IPS-11a (cell line): ENCODE measurements at regions not wholly inside any gene's neighbourhood (a gene's known extent, or its start where the extent isn't known, plus 50 kb on each side); places are given as distances from the start of the nearest gene placed in this dataset.

ENCODE experiments used
- H3K4me3 ChIP-seq: one replicate; pipeline ENCODE4 v1.5.1; 2013; ENCODE audit warnings: low read depth, low read length, control low read depth

DNA sequence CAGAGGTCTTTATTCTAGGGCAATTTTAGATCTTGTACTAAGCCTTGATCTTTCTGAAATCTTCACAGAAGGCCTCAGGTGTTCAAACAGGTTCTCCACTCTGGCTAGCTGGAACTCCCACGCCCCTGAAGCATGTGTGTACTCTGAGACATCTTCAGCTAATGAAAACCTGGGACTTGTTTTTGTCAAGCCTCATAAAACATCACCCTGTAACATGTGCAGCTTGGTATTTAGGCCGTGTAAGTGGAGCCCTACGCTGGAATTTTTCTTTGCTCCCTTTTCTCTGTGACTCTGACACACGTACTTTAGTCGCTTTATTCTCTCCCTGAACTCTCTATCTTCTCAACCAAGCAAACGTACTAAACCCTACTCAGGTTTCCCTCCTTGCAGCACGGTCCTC lies 701.9 kb upstream of the ZP4 start:
- H3K4me3 ChIP-seq, result no peak overlapping the region

DNA sequence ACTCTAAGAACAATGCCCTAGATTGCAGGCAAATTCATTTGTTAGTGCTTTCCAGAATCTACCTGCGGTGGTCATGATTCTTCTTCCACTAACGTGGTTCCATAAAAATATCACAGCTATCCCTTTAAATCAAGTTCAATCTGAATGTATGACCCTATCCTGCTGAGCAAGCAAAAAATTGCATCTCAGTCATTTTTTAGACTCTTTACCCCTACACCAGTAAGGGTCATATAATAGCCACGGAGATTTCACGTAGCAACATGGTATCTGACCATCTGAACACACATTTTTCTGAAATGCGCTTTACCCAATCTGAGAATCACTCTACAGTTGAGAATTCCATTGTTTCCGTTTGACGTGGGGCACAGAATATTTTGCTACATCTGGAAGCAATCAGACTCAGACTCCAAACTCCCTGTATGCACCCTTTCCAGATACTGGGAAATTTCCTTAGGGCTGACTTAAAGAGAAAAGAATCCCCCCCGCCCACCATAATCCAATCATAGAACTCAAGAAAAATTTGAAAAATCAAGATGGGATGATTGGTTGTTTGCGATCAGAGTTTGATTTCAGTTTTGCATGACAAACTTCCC lies 699.2 kb upstream of the ZP4 start:
- H3K4me3 ChIP-seq, result no peak overlapping the region

DNA sequence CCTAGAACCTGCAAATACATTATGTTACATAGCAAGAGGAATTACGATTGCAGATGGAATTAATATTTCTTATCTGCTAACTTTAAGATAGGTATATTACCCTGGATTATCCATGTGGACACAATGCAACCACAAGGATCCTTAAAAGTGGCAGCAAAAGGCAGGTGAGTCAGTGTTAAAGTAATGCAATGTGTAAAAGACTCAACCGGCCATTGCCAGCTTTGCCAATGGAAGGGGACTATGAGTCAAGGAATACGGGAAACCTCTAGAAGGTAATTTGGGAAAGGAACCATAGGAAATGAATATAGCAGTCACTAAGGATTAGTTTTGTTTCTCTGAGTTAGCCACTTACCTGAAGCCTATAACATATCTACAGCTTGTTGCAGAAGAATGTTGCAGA lies 692.1 kb upstream of the ZP4 start:
- H3K4me3 ChIP-seq, result no peak overlapping the region

DNA sequence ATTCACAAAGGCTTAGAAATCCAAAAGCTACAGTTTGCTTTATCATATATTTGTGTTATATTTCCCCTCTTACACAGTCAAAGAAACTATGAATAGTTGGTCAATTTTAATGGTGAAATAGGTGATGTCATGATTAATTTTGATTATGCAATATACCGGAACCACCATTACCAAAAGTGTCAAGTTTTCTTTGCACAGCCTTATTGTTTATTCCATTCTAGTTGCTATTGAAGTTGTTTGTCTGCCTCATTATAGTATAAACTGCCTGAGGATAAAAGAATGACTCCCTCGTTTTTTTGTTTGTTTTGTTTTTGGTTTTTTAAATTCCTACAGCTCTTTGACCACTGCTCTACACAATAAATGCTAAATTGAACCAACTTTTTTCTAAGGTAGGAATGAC lies 690.6 kb upstream of the ZP4 start:
- no peak overlapping the region for H3K4me3 ChIP-seq

DNA sequence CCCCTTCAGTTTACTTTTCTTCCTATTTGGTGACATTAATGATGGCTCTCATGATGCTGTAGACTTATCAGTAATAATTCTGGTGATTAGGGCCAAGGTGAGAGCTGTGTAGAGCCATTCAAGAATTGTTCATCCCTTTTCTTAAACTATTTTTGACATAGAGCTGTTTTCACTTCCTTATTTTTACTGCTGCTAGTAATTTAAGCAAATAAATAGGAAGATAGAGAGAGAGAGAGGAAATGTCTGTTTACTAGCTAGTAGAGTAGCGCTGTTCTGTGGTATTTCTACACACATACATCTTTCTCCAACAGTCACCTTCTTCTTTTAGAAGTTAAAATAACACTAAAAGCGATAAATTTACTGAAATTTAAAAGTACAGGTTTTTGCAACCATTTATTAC lies 678.0 kb upstream of the ZP4 start:
- H3K4me3 ChIP-seq, result no peak overlapping the region

DNA sequence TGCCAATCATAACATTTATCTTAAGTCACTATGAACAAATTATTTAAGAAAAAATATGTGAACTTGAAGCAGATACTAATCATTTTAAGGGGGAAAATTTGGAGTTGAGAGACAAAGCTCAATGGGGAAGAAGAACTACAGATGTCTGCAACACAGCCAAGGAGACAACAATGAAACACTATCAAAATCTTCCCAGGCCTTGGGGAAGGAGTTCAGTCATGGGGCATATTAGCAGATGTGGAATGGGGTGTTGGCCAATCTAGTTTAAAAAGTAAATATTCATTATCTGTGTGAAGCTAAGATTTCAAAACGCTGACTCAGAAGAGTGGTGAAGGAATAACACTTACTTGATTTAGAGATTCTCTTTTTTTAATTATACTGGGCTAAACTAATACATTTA lies 671.6 kb upstream of the ZP4 start:
- H3K4me3 ChIP-seq, result no peak overlapping the region

DNA sequence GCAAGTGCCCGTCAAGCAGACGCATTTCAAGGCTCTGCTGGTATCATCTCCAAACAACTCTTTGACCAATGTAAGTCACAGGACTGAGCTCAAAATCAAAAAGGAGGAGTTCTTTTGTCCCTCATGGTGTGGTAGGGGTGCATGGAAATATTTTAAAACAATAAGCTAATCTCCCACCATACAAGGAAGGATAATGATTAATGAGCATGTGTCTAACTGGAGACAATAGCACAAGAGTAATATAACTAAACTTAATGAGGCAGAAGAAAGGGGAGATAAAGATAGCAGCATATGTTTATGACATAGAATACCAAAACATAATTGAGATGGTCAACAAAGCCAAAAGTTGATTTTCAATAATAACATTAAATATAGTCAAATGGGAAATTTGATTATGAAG lies 668.0 kb upstream of the ZP4 start:
- no peak overlapping the region for H3K4me3 ChIP-seq

DNA sequence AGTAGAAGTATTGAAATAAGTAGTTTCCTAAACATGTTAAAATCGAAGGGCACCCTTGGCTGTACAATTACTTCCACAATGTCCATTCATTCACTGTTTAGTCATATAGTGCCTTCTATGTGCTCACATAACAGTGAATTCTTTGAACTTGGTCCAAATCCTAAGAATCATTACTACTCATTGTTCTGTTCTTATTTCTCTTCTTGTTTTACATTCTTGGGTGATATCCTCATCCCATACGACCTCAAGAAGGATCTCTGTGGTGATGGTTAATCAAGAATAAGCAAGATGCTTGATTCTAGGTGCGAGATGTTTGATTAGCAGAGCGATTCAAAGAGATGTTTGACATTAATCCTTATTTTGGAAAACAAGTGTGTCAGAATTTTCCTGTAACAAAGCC lies 667.4 kb upstream of the ZP4 start:
- no peak overlapping the region for H3K4me3 ChIP-seq

DNA sequence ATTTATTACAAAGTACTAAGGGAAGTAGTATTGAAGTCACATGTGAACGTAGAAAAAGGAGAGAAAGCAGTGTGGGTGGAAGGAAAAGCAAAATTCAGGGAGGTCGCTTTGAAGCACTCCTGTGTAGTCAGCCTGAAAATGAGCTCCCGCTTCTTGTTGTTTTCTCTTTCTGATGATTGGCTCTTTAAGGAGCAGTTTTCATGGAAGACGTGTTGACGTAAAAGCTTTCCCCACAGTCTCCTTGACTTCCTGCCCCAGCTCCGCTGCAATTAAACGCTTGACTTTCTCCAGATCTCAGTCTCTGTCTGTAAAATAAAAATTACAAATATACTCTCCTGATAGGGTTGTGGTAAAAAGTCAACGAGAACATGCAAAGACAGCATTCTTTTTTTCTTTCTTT lies 661.5 kb upstream of the ZP4 start:
- no peak overlapping the region for H3K4me3 ChIP-seq

DNA sequence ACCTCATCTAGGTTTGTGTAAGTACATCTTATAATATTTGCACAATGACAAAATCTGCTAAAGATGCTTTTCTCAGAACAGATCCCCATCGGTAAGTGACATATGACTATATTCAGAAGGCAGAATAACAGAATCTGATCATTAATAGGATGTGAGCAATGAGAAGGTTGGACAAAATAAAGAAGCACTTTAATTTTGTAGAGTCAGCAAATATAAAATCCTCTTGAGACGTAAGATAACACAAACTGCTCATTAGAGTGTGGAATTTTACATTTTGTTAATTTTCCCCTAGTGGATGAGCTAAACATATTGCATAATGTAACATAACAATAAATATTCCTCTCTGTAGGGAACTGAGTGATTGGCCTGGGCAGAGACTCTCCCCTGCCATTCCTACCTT lies 658.4 kb upstream of the ZP4 start:
- H3K4me3 ChIP-seq, result no peak overlapping the region

DNA sequence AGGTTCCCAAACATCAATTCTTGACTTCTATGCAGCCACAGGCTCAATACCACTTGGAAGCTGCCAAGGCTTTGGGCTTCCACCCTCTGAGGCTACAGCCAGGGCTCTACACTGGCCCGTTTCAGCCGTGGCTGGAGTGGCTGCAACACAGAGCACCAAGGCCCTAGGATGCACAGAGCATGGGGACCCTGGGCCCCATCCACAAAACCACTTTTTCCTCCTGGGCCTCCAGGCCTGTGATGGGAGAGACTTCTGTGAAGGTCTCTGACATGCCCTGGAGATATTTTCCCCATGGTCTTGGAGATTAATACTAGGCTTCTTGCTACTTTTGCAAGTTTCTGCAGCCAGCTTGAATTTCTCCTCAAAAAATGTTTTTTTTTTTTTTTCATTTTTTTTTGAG lies 655.4 kb upstream of the ZP4 start:
- no peak overlapping the region for H3K4me3 ChIP-seq

DNA sequence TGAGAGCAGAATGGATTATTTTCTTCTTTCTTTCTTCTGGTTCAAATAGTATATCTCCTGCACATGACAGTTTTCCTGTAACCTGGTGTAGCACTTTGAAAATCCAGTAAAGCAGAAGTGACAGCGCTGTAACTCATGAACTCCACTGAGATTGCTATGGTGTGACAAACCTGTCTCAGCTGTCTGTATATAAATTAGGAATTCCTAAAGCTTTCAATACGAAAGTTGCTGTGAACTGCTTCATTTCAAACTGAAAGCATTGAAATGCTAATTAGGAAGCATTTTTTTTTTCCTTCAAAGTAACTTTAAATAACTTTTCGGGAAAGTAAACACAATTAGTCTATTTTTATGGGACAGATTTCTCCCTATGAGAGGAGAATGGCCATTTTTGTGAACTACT lies 646.9 kb upstream of the ZP4 start:
- no peak overlapping the region for H3K4me3 ChIP-seq

DNA sequence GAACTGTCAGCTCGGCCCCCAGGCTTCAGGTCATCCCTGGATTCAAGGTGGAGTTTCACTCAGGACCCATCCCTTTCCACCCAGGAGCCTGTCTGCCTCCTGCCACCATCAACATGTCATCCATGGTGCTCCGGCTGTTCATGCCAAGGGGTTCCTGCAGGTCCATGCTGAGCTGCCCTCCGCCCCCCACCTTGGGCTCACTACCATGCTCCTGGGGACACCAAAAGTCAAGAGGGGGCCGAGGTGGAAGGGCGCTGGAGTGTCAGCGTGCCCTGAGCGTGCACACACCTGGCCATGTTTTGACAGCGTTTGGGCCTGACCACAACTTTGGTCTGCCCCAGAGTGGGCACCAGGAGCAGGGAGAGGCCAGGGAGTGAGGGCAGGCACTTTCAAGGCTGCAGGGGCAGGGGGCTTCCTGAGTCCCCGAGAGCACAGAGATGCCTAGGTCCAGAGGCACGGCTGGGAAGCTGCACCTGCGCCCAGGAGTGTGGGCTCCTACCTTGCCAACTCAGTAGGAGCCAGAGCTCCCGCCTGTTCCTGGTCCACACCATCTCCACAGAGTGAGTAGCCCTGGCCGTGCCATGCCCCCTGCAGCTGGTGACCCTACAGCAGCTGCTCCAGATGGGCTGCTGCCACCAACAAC lies 639.6 kb upstream of the ZP4 start:
- no peak overlapping the region for H3K4me3 ChIP-seq

DNA sequence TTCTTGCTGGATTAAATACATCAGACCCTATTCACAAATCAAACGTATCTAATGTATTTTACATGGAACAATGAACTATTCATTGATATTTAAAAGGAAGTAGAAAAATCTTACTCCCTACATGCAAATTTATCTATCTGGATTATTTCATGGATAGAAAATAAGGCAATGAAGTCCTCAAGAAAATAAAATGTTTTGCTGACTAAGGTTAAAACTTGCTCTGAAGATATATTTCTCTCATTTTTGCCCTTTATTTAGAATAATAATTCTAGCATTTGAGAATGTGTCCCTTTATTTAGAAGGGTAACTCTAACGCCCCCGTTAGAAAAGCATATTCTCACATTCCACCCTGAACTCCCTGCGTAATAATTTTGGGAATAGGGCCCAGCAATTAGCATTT lies 627.0 kb upstream of the ZP4 start:
- H3K4me3 ChIP-seq, result no peak overlapping the region

DNA sequence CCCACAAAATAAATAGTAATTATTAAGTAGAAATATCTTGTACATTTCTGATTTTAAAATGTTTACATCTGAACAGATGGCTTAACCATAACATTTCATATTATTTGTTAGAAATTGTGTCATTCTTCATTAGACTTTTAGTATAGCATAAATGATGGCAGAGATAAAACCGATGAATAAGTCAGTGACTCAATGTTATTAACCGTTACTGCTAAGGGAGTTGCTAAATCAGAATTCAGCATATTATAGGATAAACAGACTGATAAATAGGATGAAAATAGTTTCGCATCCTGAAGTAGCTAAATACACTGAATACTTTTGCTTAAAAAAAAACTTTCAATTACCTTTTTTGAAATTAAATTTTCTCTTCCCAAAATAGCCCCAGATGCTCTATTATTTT lies 610.6 kb upstream of the ZP4 start:
- H3K4me3 ChIP-seq, result no peak overlapping the region

DNA sequence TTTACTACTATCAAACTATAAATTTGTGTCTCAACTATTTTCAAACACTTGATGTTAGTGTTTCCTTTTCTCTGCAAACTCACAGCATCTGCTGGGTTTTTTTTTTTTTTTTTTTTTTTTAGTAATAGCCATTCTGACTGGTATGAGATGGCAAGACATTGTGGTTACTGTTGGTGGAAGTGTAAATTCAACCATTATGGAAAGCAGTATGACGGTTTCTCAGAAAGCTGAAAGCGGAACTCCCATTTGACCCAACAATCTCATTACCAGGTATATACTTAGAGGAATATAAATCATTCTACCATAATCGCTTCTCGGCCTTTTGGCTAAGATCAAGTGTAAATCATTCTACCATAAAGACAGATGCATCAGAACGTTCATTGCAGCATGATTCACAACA lies 608.3 kb upstream of the ZP4 start:
- no peak overlapping the region for H3K4me3 ChIP-seq

DNA sequence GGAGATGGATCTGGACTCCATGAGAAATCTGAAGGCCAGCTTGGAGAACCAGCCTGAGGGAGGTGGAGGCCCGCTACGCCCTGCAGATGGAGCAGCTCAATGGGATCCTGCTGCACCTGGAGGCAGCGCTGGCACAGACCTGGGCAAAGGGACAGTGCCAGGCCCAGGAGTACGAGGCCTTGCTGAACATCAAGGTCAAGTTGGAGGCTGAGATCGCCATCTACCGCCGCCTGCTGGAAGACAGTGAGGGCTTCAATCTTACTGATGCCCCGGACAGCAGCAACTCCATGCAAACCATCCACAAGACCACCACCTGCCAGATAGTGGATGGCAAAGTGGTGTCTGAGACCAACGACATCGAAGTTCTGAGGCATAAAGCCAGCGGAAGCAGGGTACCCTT lies 601.5 kb upstream of the ZP4 start:
- H3K4me3 ChIP-seq, result no peak overlapping the region

DNA sequence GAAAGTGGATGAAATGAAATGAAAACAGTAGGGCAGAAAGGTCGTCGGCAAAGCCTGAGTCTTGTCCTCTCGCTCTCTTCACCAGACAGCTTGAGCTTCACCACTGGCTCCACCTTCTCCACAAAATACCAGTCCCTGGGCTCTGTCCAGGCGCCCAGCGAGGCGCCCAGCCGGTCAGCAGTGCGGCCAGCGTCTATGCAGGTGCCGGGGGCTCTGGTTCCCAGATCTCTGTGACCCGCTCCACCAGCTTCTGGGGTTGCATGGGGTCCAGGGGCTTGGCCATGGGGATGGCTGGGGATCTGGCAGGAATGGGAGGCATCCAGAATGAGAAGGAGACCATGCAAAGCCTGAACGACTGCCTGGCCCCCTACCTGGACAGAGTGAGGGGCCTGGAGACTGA lies 600.5 kb upstream of the ZP4 start:
- H3K4me3 ChIP-seq, result no peak overlapping the region

DNA sequence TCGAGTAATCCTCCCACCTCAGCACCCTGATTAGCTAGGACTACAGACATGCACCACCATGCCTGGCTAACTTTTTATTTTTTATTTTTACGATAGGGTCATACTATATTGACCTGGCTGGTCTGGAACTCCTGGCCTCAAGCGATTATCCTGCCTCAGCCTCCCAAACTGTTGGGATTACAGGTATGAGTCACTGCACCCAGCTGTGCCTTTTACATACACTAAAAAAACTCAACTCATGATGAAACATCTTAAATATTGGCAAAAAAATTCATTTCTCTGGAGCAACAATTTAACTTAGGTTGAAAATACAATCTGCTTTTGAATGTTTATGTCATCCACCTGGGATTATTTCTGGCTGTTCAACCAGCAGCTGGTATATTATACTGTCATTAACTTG lies 598.3 kb upstream of the ZP4 start:
- H3K4me3 ChIP-seq, result no peak overlapping the region

DNA sequence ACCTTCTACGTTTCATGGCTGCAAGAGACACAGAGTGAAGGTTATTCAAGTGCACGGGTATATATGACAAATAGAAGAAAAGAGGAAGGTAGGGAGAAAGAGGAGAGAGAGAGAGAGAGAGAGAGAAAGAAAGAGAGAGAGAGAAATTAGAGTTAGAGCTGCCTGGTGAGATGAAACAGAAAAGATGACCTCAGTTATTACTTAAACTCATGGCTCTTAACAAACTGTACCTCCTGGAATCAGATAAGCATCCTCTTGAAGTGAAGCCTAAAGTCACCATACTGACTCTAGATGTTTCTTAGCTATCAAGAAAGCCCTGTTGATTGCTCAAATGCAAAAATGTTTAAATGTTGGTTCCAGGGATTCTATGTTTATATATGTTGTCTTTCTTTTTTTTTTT lies 597.7 kb upstream of the ZP4 start:
- no peak overlapping the region for H3K4me3 ChIP-seq

DNA sequence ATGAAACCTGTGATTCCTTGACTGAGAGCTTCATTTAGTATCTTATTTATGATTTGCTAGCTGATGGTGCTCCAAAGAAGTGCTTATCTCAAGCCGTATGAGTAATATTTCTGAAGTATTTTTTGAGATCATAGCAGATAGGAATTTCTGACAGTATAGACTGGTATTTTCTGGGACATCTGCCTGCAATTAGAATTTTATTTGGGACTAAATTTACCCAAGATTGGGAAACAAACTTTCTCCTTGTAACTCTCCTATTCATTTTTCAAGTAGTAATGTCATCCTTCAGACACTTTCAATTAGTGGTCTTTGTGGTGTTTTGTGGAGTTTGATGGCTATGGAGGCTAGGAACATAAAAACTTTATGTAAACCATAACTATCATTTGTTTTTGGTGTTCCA lies 597.2 kb upstream of the ZP4 start:
- no peak overlapping the region for H3K4me3 ChIP-seq

DNA sequence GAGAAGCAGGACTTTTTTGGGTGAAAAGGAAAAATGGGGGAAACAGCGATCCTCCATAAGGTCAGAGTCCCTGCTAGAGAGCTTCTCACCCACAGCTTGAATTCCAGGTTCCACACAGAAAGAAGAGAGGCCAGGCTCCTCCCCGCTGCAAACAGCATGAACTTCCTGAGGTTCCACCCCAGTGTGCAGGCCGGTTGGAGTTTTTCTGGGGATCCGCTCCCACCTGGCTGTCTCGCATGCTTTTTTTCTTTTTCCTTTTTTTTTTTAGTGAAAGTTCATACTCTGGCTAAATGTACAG lies 595.1 kb upstream of the ZP4 start:
- peak overlapping the region; percentile 47 for H3K4me3 ChIP-seq

DNA sequence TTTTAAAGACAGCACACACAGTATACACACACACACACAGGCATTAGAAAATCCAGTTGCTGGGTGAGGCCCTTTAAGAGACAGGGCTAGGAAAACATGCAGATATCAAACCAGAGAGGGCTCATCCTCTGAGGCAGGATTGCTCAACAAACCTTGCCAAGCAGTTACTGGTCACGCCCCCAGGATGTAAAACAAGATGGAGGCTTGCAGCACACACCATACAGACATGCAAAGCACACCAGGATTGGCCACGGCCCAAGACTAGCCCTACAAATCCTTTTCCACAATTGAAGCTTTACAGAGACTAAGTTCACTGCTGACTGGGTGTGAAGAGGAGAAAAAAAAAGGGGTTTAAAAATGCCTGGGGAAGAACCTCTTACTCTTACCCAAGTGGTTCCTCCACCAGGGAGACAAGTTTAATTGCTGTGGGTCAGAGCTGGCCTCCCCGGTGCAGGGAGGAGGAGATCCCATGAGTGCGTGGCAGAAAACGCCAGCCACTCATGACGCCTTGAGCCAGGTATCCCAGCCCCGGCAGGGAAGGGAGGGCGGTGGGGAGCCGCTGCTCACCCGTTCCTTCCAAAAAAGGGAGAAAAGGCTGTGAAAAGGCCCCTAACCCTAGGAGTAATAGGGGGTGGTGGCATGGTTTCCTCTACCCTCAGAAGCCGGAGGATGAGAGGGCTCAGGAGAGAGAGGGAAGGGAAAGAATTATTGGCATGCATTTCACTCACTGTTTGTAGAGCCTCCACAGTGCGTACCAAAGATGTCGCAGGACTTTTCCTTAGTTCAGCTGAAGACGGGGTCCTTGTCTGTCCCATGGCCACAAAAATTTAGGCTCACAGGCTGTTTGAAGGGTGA lies 594.6 kb upstream of the ZP4 start:
- peak overlapping the region; percentile 47 for H3K4me3 ChIP-seq
